Trophoblast cell (in vitro differentiated cells and primary cell): ENCODE measurements at regions not wholly inside any gene's neighbourhood (a gene's known extent, or its start where the extent isn't known, plus 50 kb on each side); places are given as distances from the start of the nearest gene placed in this dataset.
A peak's percentile ranks its signal among the peaks of the same experiment; 100 is the strongest.

Experiments used
- DNase-seq, 2 donors: peaks; one replicate each; pipeline ENCODE4 v3.0.0-alpha.2; 2016
- H2AFZ ChIP-seq: 2 replicates; pipeline ENCODE4 v1.6.1; 2013; ENCODE audit warnings: low read length, moderate library complexity, mild to moderate bottlenecking; ENCODE audit not compliant: insufficient read depth, poor library complexity
- H2AK5ac ChIP-seq: 2 replicates; pipeline ENCODE4 v1.6.1; 2013; ENCODE audit warnings: mild to moderate bottlenecking, low read length
- H2BK120ac ChIP-seq: 2 replicates; pipeline ENCODE4 v1.6.1; 2013; ENCODE audit warnings: low read length, mild to moderate bottlenecking, moderate library complexity; ENCODE audit not compliant: insufficient read depth, poor library complexity
- H2BK12ac ChIP-seq: 2 replicates; pipeline ENCODE4 v1.6.1; 2013; ENCODE audit warnings: mild to moderate bottlenecking, low read length, moderate library complexity
- H2BK5ac ChIP-seq: 2 replicates; pipeline ENCODE4 v1.6.1; 2013; ENCODE audit warnings: low read length, low read depth, moderate library complexity, mild to moderate bottlenecking; ENCODE audit not compliant: poor library complexity
- H3K14ac ChIP-seq: 2 replicates; pipeline ENCODE4 v1.6.1; 2013; ENCODE audit warnings: mild to moderate bottlenecking, low read length
- H3K18ac ChIP-seq: 2 replicates; pipeline ENCODE4 v1.6.1; 2013; ENCODE audit warnings: mild to moderate bottlenecking, low read length
- H3K23ac ChIP-seq: 2 replicates; pipeline ENCODE4 v1.6.1; 2013; ENCODE audit warnings: low read length
- H3K27ac ChIP-seq: 2 replicates; pipeline ENCODE4 v1.5.1; 2013; ENCODE audit warnings: low read depth, mild to moderate bottlenecking, inconsistent platforms, low read length, moderate library complexity
- H3K27me3 ChIP-seq: 2 replicates; pipeline ENCODE4 v1.6.1; 2013; ENCODE audit warnings: inconsistent platforms, mild to moderate bottlenecking, low read length, moderate library complexity; ENCODE audit not compliant: insufficient read depth
- H3K36me3 ChIP-seq, 2 experiments: 1 replicate in 1 of 2; 2 replicates in 1 of 2; pipeline ENCODE4 v1.6.1; 2013; ENCODE audit warnings: low read length in 2 of 2, mild to moderate bottlenecking in 2 of 2, moderate library complexity in 1 of 2; ENCODE audit not compliant: insufficient read depth in 2 of 2, control insufficient read depth in 1 of 2
- H3K4ac ChIP-seq: 2 replicates; pipeline ENCODE4 v1.6.1; 2013; ENCODE audit warnings: low read depth, mild to moderate bottlenecking, low read length, moderate library complexity
- H3K4me1 ChIP-seq, 2 experiments: 1 replicate in 1 of 2; 2 replicates in 1 of 2; pipeline ENCODE4 v1.6.1; 2013; ENCODE audit warnings: low read length in 2 of 2, mild to moderate bottlenecking in 2 of 2, moderate library complexity in 1 of 2; ENCODE audit not compliant: insufficient read depth in 2 of 2, control insufficient read depth in 1 of 2
- H3K4me2 ChIP-seq: 2 replicates; pipeline ENCODE4 v1.6.1; 2013; ENCODE audit warnings: inconsistent platforms, mild to moderate bottlenecking, low read length, moderate library complexity
- H3K4me3 ChIP-seq: 2 replicates; pipeline ENCODE4 v1.5.1; 2013; ENCODE audit warnings: mild to moderate bottlenecking, low read depth, low read length, inconsistent platforms
- H3K79me1 ChIP-seq: one replicate; pipeline ENCODE4 v1.6.1; 2013; ENCODE audit warnings: low read length
- H3K79me2 ChIP-seq: 2 replicates; pipeline ENCODE4 v1.6.1; 2013; ENCODE audit warnings: low read length, mild to moderate bottlenecking; ENCODE audit not compliant: control insufficient read depth, insufficient read depth, poor library complexity
- H3K9ac ChIP-seq: 2 replicates; pipeline ENCODE4 v1.6.1; 2013; ENCODE audit warnings: mild to moderate bottlenecking, low read length
- H3K9me3 ChIP-seq: 2 replicates; pipeline ENCODE4 v1.6.1; 2013; ENCODE audit warnings: low read depth, mild to moderate bottlenecking, control low read depth, inconsistent platforms, low read length; ENCODE audit not compliant: insufficient read depth
- H4K12ac ChIP-seq: 2 replicates; pipeline ENCODE4 v1.6.1; 2013; ENCODE audit warnings: low read depth, mild to moderate bottlenecking, low read length, moderate library complexity
- H4K8ac ChIP-seq: 2 replicates; pipeline ENCODE4 v1.6.1; 2013; ENCODE audit warnings: low read depth, mild to moderate bottlenecking, low read length, moderate library complexity
- H4K91ac ChIP-seq: one replicate; pipeline ENCODE4 v1.6.1; 2013; ENCODE audit warnings: low read depth, mild to moderate bottlenecking, low read length, moderate library complexity
- WGBS: extraction: QIAGEN DNeasy Blood & Tissue Kit; methylation state at CpG from one replicate; pipeline ENCODE4 v1.1.7; 2013; ENCODE audit warnings: missing lambda C conversion rate; ENCODE audit not compliant: insufficient read length, insufficient coverage; ENCODE audit errors: extremely low coverage; 5-methylcytosine and 5-hydroxymethylcytosine counted together

DNA sequence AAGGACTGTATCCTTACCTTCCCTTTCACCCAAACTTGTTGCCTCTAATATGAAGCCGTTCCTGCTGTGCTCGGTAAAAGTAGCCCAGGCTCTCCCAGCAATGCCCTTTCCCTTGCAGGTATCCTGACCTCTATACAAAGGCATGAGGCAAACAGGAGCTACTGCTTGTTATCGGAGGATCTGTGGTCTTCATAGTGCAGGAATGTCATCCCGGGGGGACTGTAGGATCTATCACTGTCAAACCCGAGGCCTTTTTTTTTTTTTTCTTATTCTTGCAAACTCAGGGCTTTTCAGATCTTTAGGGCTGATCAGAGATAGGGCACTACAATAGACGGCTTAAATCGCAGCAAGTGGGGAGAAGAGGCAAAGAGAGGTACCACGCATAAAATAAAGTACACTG lies 1206.6 kb downstream of the TYW1 start:
- no peak overlapping the region for H2BK12ac ChIP-seq
- H3K79me1 ChIP-seq = peaks cover 7% of the 10 kb centered on the region
- no peak overlapping the region for H2BK5ac ChIP-seq
- no CpG with 5 or more reads among the region's 8 CpGs for WGBS
- no peak overlapping the region for H4K8ac ChIP-seq
- peak overlapping the region; percentile 66 for H3K27ac ChIP-seq
- H3K79me2 ChIP-seq = no peaks in the 10 kb centered on the region
- H3K4me1 ChIP-seq = peaks cover 15 to 16% of the 10 kb centered on the region in 2 experiments
- H4K12ac ChIP-seq = no peak overlapping the region
- H3K23ac ChIP-seq = no peak overlapping the region
- no peak overlapping the region for H4K91ac ChIP-seq
- H3K9ac ChIP-seq = no peak overlapping the region
- H2BK120ac ChIP-seq = no peak overlapping the region
- no peaks in the 10 kb centered on the region for H3K36me3 ChIP-seq
- H2AK5ac ChIP-seq = no peak overlapping the region
- H2AFZ ChIP-seq = no peak overlapping the region
- no peaks in the 10 kb centered on the region for H3K27me3 ChIP-seq
- no peak for DNase-seq
- H3K18ac ChIP-seq = no peak overlapping the region
- no peak overlapping the region for H3K4ac ChIP-seq
- H3K4me2 ChIP-seq = peak overlapping the region; percentile 51
- H3K14ac ChIP-seq = no peak overlapping the region
- no peak overlapping the region for H3K4me3 ChIP-seq
- no peaks in the 10 kb centered on the region for H3K9me3 ChIP-seq

DNA sequence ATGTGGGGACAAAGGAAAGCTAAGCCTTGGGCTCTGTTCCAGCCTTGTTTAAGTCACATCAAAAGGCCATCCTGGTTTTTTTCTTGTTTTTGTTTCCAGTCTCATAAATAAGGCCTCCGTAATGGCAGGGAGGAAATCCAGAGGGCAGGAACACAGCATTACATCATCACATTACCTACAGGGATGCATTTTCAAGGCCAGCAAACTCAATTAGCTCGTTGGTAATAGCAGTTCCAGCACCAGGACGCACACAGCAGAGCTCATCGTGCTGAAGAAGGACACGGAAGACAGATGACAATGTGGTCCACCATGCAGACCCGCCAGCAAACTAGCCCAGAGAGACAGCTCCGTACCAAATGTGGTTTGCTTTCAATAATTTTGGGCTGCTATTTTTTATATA lies 1209.2 kb downstream of the TYW1 start:
- H3K79me1 ChIP-seq = peaks cover 7% of the 10 kb centered on the region
- H3K23ac ChIP-seq = no peak overlapping the region
- no CpG with 5 or more reads among the region's 7 CpGs for WGBS
- H3K4me3 ChIP-seq = no peak overlapping the region
- H3K9me3 ChIP-seq = no peaks in the 10 kb centered on the region
- H3K4me1 ChIP-seq = peaks cover 11 to 15% of the 10 kb centered on the region in 2 experiments
- H2AK5ac ChIP-seq = peak overlapping the region; percentile 32
- H3K27ac ChIP-seq = no peak overlapping the region
- H3K36me3 ChIP-seq = no peaks in the 10 kb centered on the region
- H3K14ac ChIP-seq = no peak overlapping the region
- H3K9ac ChIP-seq = no peak overlapping the region
- no peak for DNase-seq
- no peak overlapping the region for H2AFZ ChIP-seq
- peak overlapping the region; percentile 28 for H2BK5ac ChIP-seq
- no peaks in the 10 kb centered on the region for H3K79me2 ChIP-seq
- peak overlapping the region; percentile 4 for H2BK12ac ChIP-seq
- H4K8ac ChIP-seq = peak overlapping the region; percentile 15
- H3K18ac ChIP-seq = no peak overlapping the region
- H4K12ac ChIP-seq = no peak overlapping the region
- H3K4ac ChIP-seq = no peak overlapping the region
- H2BK120ac ChIP-seq = no peak overlapping the region
- H4K91ac ChIP-seq = no peak overlapping the region
- no peak overlapping the region for H3K4me2 ChIP-seq
- H3K27me3 ChIP-seq = no peaks in the 10 kb centered on the region

GRCh38 chr7:68206946-68207485 lies 1210.4 kb downstream of the TYW1 start:
- Histone ChIP-seq H2AK5ac (no peak overlapping the region), H3K27me3 (no peaks in the 10 kb centered on the region), H4K12ac (no peak overlapping the region), H3K23ac (no peak overlapping the region), H3K27ac (no peak overlapping the region), H2BK5ac (no peak overlapping the region), H3K4me1 (peaks cover 11 to 15% of the 10 kb centered on the region in 2 experiments), H3K79me2 (no peaks in the 10 kb centered on the region), H4K8ac (no peak overlapping the region), H2AFZ (no peak overlapping the region), H3K9ac (no peak overlapping the region), H3K14ac (no peak overlapping the region), H3K9me3 (no peaks in the 10 kb centered on the region), H2BK12ac (peak overlapping the region; percentile 21), H3K4ac (no peak overlapping the region), H3K36me3 (no peaks in the 10 kb centered on the region), H2BK120ac (no peak overlapping the region), H3K79me1 (peaks cover 7% of the 10 kb centered on the region), H3K4me2 (no peak overlapping the region), H3K18ac (no peak overlapping the region), H4K91ac (peak overlapping the region; percentile 11), H3K4me3 (no peak overlapping the region)
- WGBS = no CpG with 5 or more reads among the region's 11 CpGs
- no peak for DNase-seq

GRCh38 chr7:68207676-68208075 lies 1211.0 kb downstream of the TYW1 start:
- H3K14ac ChIP-seq = no peak overlapping the region
- H4K8ac ChIP-seq = no peak overlapping the region
- DNase-seq = no peak

More at GRCh38 chr7:68207676-68208075, 1211.0 kb downstream of the TYW1 start:
- Histone ChIP-seq H3K9ac (no peak overlapping the region), H3K4me3 (no peak overlapping the region), H3K36me3 (no peaks in the 10 kb centered on the region), H2AFZ (no peak overlapping the region), H3K9me3 (no peaks in the 10 kb centered on the region), H3K79me2 (no peaks in the 10 kb centered on the region), H3K79me1 (peaks cover 7% of the 10 kb centered on the region), H3K23ac (no peak overlapping the region), H2AK5ac (no peak overlapping the region), H2BK5ac (no peak overlapping the region), H4K12ac (no peak overlapping the region), H3K4me2 (no peak overlapping the region), H3K27me3 (no peaks in the 10 kb centered on the region), H3K27ac (no peak overlapping the region), H2BK120ac (no peak overlapping the region), H3K4ac (no peak overlapping the region), H3K4me1 (peaks cover 11 to 14% of the 10 kb centered on the region in 2 experiments), H3K18ac (no peak overlapping the region), H4K91ac (no peak overlapping the region), H2BK12ac (no peak overlapping the region)
- WGBS = no CpG with 5 or more reads among the region's 8 CpGs
